AG04449 (cell line): ENCODE measurements at regions not wholly inside any gene's neighbourhood (a gene's known extent, or its start where the extent isn't known, plus 50 kb on each side); places are given as distances from the start of the nearest gene placed in this dataset.

ENCODE experiments used
- CTCF ChIA-PET: fragments of 350-600 bp; formaldehyde crosslinking; extraction: SDS; loops from one replicate; lab custom pipeline; 2021; ENCODE audit warnings: antibody characterized with exemption; lab: Yijun Ruan, JAX
- POLR2A ChIA-PET: fragments of 400-600, 350-600 bp; formaldehyde crosslinking; extraction: SDS; loops from one replicate; lab custom pipeline; 2020; ENCODE audit warnings: antibody characterized with exemption, inconsistent platforms; lab: Yijun Ruan, JAX
- DNase-seq: peaks from one replicate; pipeline ENCODE4 v3.0.0-alpha.2; 2010; ENCODE audit warnings: low read depth, low spot score
- H3K4me3 ChIP-seq: 2 replicates; pipeline ENCODE4 v1.5.1; 2011; ENCODE audit warnings: low read depth, mild to moderate bottlenecking, control low read depth, low read length
- TF ChIP-seq, protein P1 (sequence below): IDR thresholded peaks from one replicate; pipeline ENCODE4 v1.5.1; 2011; ENCODE audit warnings: mild to moderate bottlenecking, moderate library complexity, low read length, control low read depth, inconsistent platforms; ENCODE audit not compliant: insufficient read depth; ENCODE audit errors: missing control alignments

DNA sequence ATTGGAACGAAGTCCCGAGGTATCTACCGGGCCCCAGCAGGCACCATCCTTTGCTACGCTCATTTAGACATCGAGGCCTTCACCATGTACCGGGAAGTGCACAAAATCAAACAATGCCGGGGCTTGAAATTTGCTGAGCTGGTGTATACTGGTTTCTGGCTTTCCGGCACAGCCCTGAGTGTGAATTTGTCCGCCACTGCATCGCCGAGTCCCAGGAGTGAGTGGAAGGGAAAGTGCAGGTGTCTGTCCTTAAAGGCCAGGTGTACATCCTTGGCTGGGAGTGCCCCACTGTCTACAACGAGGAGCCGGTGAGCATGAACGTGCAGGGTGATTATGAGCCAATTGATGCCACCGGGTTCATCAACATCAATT is 158.8 kb upstream of the GUCY1A2 start:
- CTCF ChIA-PET: no interaction called here
- TF ChIP-seq, protein P1, sequence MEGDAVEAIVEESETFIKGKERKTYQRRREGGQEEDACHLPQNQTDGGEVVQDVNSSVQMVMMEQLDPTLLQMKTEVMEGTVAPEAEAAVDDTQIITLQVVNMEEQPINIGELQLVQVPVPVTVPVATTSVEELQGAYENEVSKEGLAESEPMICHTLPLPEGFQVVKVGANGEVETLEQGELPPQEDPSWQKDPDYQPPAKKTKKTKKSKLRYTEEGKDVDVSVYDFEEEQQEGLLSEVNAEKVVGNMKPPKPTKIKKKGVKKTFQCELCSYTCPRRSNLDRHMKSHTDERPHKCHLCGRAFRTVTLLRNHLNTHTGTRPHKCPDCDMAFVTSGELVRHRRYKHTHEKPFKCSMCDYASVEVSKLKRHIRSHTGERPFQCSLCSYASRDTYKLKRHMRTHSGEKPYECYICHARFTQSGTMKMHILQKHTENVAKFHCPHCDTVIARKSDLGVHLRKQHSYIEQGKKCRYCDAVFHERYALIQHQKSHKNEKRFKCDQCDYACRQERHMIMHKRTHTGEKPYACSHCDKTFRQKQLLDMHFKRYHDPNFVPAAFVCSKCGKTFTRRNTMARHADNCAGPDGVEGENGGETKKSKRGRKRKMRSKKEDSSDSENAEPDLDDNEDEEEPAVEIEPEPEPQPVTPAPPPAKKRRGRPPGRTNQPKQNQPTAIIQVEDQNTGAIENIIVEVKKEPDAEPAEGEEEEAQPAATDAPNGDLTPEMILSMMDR: no peak
- no peak overlapping the region for H3K4me3 ChIP-seq
- no peak for DNase-seq
- POLR2A ChIA-PET: no interaction called here

DNA sequence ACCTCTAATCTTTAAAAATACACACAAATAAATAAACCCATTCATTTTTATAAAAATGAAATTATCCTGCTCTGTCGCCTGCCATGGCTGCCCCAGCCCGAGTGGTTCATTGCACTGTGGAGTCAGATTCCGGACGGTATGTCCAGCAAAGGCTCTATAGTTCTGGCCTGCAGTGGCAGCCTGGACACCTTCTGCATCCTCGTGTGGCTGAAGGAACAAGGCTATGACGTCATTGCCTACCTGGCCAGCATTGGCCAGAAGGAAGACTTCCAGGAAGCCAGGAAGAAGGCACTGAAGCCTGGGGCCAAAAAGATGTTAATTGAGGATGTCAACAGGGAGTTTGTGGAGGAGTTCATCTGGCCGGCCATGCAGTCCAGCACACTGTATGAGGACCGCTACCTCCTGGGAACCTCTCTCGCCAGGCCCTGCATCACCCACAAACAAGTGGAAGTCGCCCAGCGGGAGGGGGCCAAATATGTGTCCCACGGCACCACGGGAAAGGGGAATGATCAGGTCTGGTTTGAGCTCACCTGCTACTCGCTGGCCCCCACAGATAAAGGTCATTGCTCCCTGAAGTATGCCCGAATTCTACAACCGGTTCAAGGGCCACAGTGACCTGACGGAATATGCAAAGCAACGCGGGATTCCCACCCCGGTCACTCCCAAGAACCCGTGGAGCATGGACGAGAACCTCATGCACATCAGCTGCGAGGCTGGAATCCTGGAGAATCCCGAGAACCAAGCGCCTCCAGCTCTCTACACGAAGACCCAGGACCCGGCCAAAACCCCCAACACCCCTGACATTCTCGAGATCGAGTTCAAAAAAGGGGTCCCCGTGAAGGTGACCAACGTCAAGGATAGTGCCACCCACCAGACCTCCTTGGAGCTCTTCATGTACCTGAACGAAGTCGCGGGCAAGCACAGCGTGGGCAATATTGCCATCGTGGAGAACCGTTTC is 158.2 kb upstream of the GUCY1A2 start:
- no peak overlapping the region for H3K4me3 ChIP-seq
- ChIA-PET CTCF (no interaction called here), POLR2A (no interaction called here)
- TF ChIP-seq, protein P1: no peak
- no peak for DNase-seq

DNA sequence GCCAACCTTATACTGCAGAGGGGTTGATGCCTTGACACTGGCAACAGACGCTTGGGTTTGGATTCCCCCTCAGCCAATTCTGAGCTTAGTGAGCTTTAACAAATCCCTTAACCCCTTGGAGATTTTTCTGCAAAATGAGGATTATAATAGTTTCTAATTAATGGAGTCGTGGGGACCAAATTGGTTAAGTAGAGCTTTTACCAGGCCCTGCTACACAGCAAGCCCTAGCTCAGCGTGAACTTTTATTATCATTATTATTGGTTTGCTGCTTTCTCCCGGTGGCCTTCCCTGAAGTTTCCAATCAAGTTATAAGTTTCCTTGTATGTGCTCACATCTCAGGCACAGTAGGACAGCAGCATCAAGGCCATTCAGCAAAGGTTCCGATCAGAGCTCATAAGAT is 156.6 kb upstream of the GUCY1A2 start:
- no peak for DNase-seq
- ChIA-PET CTCF (no interaction called here), POLR2A (no interaction called here)
- TF ChIP-seq, protein P1: no peak
- H3K4me3 ChIP-seq: no peak overlapping the region

DNA sequence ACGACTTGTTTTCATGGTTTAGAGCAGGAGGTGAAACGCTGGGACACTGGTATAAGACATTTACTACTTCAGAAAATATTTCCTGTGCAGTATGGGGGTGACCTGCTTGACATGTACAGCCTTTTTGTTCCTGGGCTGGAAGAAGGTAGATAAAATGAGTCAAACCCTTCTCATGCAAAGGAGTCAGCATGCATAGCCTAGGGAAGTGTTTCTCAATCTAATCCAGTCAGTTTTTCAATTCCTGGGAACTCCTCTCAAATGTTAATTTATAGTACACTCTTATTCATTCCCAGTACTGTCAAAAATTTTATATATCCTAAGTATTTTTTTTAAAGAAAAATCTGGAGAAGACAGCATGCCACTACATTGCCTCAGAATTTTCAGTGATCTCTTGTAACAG is 154.7 kb upstream of the GUCY1A2 start:
- no peak overlapping the region for H3K4me3 ChIP-seq
- ChIA-PET POLR2A (no interaction called here), CTCF (no interaction called here)
- DNase-seq: no peak
- TF ChIP-seq, protein P1: no peak

DNA sequence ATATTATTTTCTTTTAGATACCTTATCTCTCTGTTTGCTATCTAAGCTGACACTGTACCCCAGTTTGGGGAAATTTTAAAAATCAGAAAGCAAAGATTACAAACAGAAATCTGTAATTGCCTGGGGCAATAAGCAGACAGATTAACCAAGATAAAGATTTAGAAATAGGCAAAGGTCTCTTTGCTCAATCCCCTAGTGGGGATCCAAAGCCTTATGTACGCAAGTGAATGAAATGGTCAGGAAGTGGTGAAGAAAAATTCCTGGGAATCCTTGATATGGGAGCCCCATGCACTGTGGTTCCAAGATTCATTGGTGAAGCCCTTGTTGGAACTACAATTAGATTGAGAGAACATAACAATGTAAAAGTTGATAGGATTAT is 139.5 kb upstream of the GUCY1A2 start:
- CTCF ChIA-PET: no interaction called here
- H3K4me3 ChIP-seq: no peak overlapping the region
- no peak for DNase-seq
- TF ChIP-seq, protein P1: no peak
- POLR2A ChIA-PET: no interaction called here

DNA sequence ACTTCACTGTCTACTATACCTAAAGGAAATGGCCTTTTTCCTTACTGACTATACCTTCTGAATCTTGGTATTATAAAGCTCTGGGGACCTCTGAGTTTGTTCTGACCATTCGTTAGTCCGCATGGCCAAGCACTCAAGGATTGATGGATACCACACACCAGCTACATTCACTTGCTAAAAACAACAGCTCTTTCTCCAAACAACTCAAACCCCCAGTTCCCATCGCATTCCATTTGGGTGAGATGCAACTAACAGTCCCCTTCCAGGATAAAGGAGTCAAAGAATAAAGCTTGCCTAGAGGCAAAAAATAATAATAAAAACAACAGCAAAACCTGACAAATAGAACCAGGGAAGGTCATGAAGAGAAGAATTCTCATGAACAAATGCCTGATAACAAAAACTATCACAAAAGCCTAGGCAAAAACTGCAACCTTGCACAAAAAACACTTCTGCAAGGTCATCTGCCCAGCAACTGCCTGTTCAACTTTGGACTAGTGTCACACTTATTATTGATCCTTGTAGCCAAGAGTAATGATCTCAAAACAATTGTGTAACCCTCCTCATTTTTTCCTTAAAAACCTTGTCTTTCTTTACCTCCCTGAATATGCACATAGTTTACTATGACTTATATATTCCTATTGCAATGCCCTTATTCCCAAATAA is 139.0 kb upstream of the GUCY1A2 start:
- ChIA-PET CTCF (no interaction called here), POLR2A (no interaction called here)
- no peak overlapping the region for H3K4me3 ChIP-seq
- no peak for DNase-seq
- TF ChIP-seq, protein P1: no peak
